SK-N-SH (cell line): ENCODE measurements at regions not wholly inside any gene's neighbourhood (a gene's known extent, or its start where the extent isn't known, plus 50 kb on each side); places are given as distances from the start of the nearest gene placed in this dataset.

Experiments
- CTCF ChIA-PET: fragments of 300-600, 350-600 bp; formaldehyde crosslinking; extraction: SDS; loops from one replicate; lab custom pipeline; 2021; lab: Yijun Ruan, JAX
- POLR2A ChIA-PET: fragments of 350-600 bp; sonication (Branson Sonifier 250); formaldehyde crosslinking; extraction: SDS; loops from one replicate; lab custom pipeline; 2020; ENCODE audit warnings: antibody characterized with exemption, inconsistent platforms; lab: Yijun Ruan, JAX
- DNase-seq: peaks from one replicate; pipeline ENCODE4 v3.0.0; 2012
- H2AFZ ChIP-seq: fragments of 200-600 bp; sonication (generic); 2 replicates; pipeline ENCODE4 v1.8.1; 2016; ENCODE audit warnings: antibody characterized with exemption, mild to moderate bottlenecking, low read depth
- H3F3A ChIP-seq: fragments of 200-600 bp; sonication (generic); replicated peaks from 2 replicates; pipeline ENCODE3; 2016; ENCODE audit warnings: antibody characterized with exemption, mild to moderate bottlenecking; ENCODE audit not compliant: insufficient read depth
- H3K27ac ChIP-seq, 2 experiments: fragments of 200-500 bp in 1 of 2; fragments of 200-600 bp in 1 of 2; sonication (Bioruptor generic) in 1 of 2; sonication (generic), shearing (Covaris generic) in 1 of 2; 2 replicates each; pipeline versions ENCODE4 v1.5.1 to v1.6.1; 2014 to 2016; ENCODE audit warnings: low read depth in 2 of 2, inconsistent platforms in 1 of 2, low read length in 1 of 2, mild to moderate bottlenecking in 1 of 2, mixed read lengths in 1 of 2
- H3K27me3 ChIP-seq: fragments of 200-600 bp; sonication (generic), shearing (Covaris generic); 2 replicates; pipeline ENCODE4 v1.6.1; 2016; ENCODE audit warnings: mixed run types; ENCODE audit not compliant: insufficient read depth
- H3K36me3 ChIP-seq, 2 experiments: fragments of 200-500 bp in 1 of 2; fragments of 200-600 bp in 1 of 2; sonication (Bioruptor generic) in 1 of 2; sonication (generic) in 1 of 2; replicated peaks in 1 of 2; 2 replicates each; pipeline versions ENCODE3 to v1.5.1; 2014 to 2016; ENCODE audit warnings: low read length in 1 of 2, mild to moderate bottlenecking in 1 of 2; ENCODE audit not compliant: insufficient read depth in 2 of 2, control insufficient read depth in 1 of 2
- H3K4me1 ChIP-seq, 2 experiments: fragments of 200-500 bp in 1 of 2; fragments of 200-600 bp in 1 of 2; sonication (Bioruptor generic) in 1 of 2; sonication (generic), shearing (Covaris generic) in 1 of 2; 2 replicates each; pipeline versions ENCODE4 v1.5.1 to v1.6.1; 2014 to 2016; ENCODE audit warnings: low read depth in 1 of 2, low read length in 1 of 2, mixed run types in 1 of 2; ENCODE audit not compliant: insufficient read depth in 2 of 2, control insufficient read depth in 1 of 2
- H3K4me2 ChIP-seq: fragments of 200-600 bp; sonication (generic), shearing (Covaris generic); 2 replicates; pipeline ENCODE4 v1.6.1; 2017; ENCODE audit warnings: mixed run types
- H3K4me3 ChIP-seq, 2 experiments: fragments of 200-500 bp in 1 of 2; fragments of 200-600 bp in 1 of 2; sonication (Bioruptor generic) in 1 of 2; sonication (generic), shearing (Covaris generic) in 1 of 2; 2 replicates each; pipeline versions ENCODE4 v1.5.1 to v1.8.1; 2014 to 2016; ENCODE audit warnings: low read depth in 2 of 2, inconsistent platforms in 1 of 2, low read length in 1 of 2, mild to moderate bottlenecking in 1 of 2, mixed read lengths in 1 of 2, moderate library complexity in 1 of 2
- H3K79me2 ChIP-seq: fragments of 200-600 bp; sonication (generic); 2 replicates; pipeline ENCODE4 v1.8.1; 2017; ENCODE audit warnings: mild to moderate bottlenecking; ENCODE audit not compliant: insufficient read depth
- H3K9ac ChIP-seq: fragments of 200-600 bp; sonication (generic); 2 replicates; pipeline ENCODE4 v1.6.1; 2017; ENCODE audit warnings: mixed run types
- H3K9me2 ChIP-seq: fragments of 200-600 bp; sonication (generic); 2 replicates; pipeline ENCODE4 v1.6.1; 2017; ENCODE audit warnings: mixed run types
- H3K9me3 ChIP-seq: fragments of 200-600 bp; sonication (generic); 2 replicates; pipeline ENCODE4 v1.6.1; 2017; ENCODE audit warnings: mixed run types, mild to moderate bottlenecking, moderate library complexity
- H4K20me1 ChIP-seq: fragments of 200-600 bp; sonication (generic); 2 replicates; pipeline ENCODE4 v1.6.1; 2017; ENCODE audit warnings: mild to moderate bottlenecking, mixed run types; ENCODE audit not compliant: insufficient read depth
- CHD2 ChIP-seq: fragments of 150-350 bp; IDR thresholded peaks from 2 replicates; pipeline ENCODE4 v1.6.1; 2018; ENCODE audit warnings: low read length; ENCODE audit not compliant: partially characterized antibody
- FOSL2 ChIP-seq: IDR thresholded peaks from 2 replicates; pipeline ENCODE4 v1.4.0; 2012; ENCODE audit warnings: low read depth, mild to moderate bottlenecking, moderate library complexity, borderline replicate concordance
- GABPA ChIP-seq: IDR thresholded peaks from 2 replicates; pipeline ENCODE4 v1.4.0; 2012; ENCODE audit warnings: low read depth, mild to moderate bottlenecking
- MEF2A ChIP-seq: IDR thresholded peaks from 2 replicates; pipeline ENCODE4 v1.4.0; 2012; ENCODE audit warnings: low read depth, borderline replicate concordance
- MXI1 ChIP-seq: IDR thresholded peaks from 2 replicates; pipeline ENCODE4 v1.6.1; 2012; ENCODE audit warnings: mild to moderate bottlenecking, low read depth, low read length, improper control_type of control experiment
- NFIC ChIP-seq: IDR thresholded peaks from 2 replicates; pipeline ENCODE4 v1.4.0; 2012; ENCODE audit warnings: borderline replicate concordance
- PBX3 ChIP-seq: IDR thresholded peaks from 2 replicates; pipeline ENCODE4; 2012
- RCOR1 ChIP-seq: fragments of 150-350 bp; IDR thresholded peaks from 2 replicates; pipeline ENCODE4 v1.6.1; 2017; ENCODE audit warnings: antibody characterized with exemption, low read length
- SMC3 ChIP-seq: IDR thresholded peaks from 2 replicates; pipeline ENCODE4 v1.6.1; 2012; ENCODE audit warnings: low read depth, low read length, improper control_type of control experiment
- TEAD4 ChIP-seq: IDR thresholded peaks from 2 replicates; pipeline ENCODE4 v1.4.0; 2012; ENCODE audit warnings: mild to moderate bottlenecking, borderline replicate concordance; ENCODE audit not compliant: insufficient read depth
- USF2 ChIP-seq: fragments of 150-350 bp; IDR thresholded peaks from 2 replicates; pipeline ENCODE4 v1.6.1; 2017; ENCODE audit warnings: antibody characterized with exemption, low read length, low read depth, borderline replicate concordance
- YY1 ChIP-seq: IDR thresholded peaks from 2 replicates; pipeline ENCODE4 v1.4.0; 2012; ENCODE audit warnings: low read depth, mild to moderate bottlenecking
- WGBS: methylation state at CpG from one replicate; pipeline ENCODE4 v1.1.6; 2017; ENCODE audit warnings: low lambda C conversion rate; 5-methylcytosine and 5-hydroxymethylcytosine counted together
- TF ChIP-seq, protein P1 (sequence below): IDR thresholded peaks from 2 replicates; pipeline ENCODE4 v1.6.1; 2012; ENCODE audit warnings: mild to moderate bottlenecking, low read depth, low read length, moderate library complexity
- TF ChIP-seq, protein P2 (sequence below): fragments of 200-600 bp; sonication (generic); IDR thresholded peaks from 2 replicates; pipeline ENCODE4 v1.6.1; 2017; ENCODE audit warnings: antibody characterized with exemption, mild to moderate bottlenecking, moderate library complexity

DNA sequence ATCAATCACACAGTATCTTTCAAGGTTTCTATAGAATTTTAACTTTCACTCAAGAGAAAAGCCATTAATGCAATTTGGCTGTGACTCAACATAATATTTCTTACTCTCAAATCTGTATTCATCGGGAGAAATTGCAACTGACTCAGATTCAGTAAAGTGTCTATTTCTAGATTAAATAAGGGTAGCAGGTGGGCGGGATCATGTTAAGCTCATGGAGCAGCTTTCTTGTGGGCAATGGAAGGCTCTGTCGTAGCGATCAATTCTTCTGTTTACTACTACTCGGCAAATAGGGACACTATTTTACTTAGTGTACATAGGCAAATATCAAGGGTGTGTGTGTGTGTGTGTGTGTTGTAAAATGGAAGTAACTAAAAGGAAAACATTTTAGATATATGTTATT is 423.6 kb upstream of the NEGR1 start:
- Histone ChIP-seq H3F3A (no peaks in the 10 kb centered on the region), H3K9ac (no peak overlapping the region), H3K4me2 (no peak overlapping the region), H2AFZ (no peak overlapping the region), H3K9me3 (no peaks in the 10 kb centered on the region), H3K36me3 (no peaks in the 10 kb centered on the region), H3K27ac (no peak overlapping the region), H3K4me1 (no peaks in the 10 kb centered on the region; a peak in 1 of 4 replicates), H3K27me3 (no peaks in the 10 kb centered on the region), H3K79me2 (no peaks in the 10 kb centered on the region), H4K20me1 (no peaks in the 10 kb centered on the region), H3K9me2 (no peaks in the 10 kb centered on the region), H3K4me3 (no peak overlapping the region)
- CTCF ChIA-PET: no interaction called here
- WGBS: 67% methylated on average over 5 of the region's 5 CpGs
- DNase-seq: no peak
- TF ChIP-seq RCOR1: no peak
- POLR2A ChIA-PET: no interaction called here

DNA sequence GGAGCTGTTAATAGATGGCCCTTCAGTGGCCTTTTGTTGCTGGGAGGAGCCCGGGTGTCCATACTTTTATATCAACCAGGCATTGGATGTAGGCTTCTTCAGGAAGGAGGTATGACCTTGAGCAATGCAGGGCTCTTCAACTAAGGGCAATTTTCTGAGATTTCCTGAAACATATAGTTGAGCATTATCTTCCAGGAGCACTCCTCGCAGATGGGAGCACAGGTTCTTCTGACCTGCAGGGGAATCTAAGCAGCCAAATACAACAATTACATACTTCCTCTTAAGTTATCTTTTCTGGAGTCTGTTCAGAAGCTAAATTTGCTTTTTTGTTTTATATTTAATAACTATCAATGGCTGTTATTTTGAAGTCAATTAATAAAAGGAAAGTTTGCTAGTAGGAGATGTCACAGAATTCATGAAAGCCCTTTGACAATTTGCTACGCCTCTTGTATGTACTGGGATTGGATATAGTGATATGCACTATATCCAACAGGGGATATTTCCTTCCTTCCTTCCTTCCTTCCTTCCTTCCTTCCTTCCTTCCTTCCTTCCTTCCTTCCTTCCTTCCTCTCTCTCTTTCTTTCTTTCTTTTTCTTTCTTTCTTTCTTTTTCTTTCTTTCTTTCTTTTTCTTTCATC is 422.6 kb upstream of the NEGR1 start:
- Histone ChIP-seq H3K9me3 (no peaks in the 10 kb centered on the region), H3K27me3 (no peaks in the 10 kb centered on the region), H3F3A (no peaks in the 10 kb centered on the region), H3K27ac (no peak overlapping the region), H2AFZ (no peak overlapping the region), H3K9ac (no peak overlapping the region), H3K4me2 (no peak overlapping the region), H3K4me3 (no peak overlapping the region), H3K36me3 (no peaks in the 10 kb centered on the region), H3K4me1 (no peaks in the 10 kb centered on the region; a peak in 1 of 4 replicates), H4K20me1 (no peaks in the 10 kb centered on the region), H3K9me2 (no peaks in the 10 kb centered on the region), H3K79me2 (no peaks in the 10 kb centered on the region)
- DNase-seq: no peak
- WGBS: 26% methylated on average over 3 of the region's 3 CpGs
- CTCF ChIA-PET: no interaction called here
- TF ChIP-seq PBX3 (no peak), MXI1 (no peak), YY1 (no peak), NFIC (no peak), TEAD4 (no peak), USF2 (no peak), MEF2A (no peak), CHD2 (no peak), SMC3 (no peak), RCOR1 (no peak), GABPA (no peak), FOSL2 (no peak)
- TF ChIP-seq, protein P1, sequence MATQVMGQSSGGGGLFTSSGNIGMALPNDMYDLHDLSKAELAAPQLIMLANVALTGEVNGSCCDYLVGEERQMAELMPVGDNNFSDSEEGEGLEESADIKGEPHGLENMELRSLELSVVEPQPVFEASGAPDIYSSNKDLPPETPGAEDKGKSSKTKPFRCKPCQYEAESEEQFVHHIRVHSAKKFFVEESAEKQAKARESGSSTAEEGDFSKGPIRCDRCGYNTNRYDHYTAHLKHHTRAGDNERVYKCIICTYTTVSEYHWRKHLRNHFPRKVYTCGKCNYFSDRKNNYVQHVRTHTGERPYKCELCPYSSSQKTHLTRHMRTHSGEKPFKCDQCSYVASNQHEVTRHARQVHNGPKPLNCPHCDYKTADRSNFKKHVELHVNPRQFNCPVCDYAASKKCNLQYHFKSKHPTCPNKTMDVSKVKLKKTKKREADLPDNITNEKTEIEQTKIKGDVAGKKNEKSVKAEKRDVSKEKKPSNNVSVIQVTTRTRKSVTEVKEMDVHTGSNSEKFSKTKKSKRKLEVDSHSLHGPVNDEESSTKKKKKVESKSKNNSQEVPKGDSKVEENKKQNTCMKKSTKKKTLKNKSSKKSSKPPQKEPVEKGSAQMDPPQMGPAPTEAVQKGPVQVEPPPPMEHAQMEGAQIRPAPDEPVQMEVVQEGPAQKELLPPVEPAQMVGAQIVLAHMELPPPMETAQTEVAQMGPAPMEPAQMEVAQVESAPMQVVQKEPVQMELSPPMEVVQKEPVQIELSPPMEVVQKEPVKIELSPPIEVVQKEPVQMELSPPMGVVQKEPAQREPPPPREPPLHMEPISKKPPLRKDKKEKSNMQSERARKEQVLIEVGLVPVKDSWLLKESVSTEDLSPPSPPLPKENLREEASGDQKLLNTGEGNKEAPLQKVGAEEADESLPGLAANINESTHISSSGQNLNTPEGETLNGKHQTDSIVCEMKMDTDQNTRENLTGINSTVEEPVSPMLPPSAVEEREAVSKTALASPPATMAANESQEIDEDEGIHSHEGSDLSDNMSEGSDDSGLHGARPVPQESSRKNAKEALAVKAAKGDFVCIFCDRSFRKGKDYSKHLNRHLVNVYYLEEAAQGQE: no peak
- TF ChIP-seq, protein P2, sequence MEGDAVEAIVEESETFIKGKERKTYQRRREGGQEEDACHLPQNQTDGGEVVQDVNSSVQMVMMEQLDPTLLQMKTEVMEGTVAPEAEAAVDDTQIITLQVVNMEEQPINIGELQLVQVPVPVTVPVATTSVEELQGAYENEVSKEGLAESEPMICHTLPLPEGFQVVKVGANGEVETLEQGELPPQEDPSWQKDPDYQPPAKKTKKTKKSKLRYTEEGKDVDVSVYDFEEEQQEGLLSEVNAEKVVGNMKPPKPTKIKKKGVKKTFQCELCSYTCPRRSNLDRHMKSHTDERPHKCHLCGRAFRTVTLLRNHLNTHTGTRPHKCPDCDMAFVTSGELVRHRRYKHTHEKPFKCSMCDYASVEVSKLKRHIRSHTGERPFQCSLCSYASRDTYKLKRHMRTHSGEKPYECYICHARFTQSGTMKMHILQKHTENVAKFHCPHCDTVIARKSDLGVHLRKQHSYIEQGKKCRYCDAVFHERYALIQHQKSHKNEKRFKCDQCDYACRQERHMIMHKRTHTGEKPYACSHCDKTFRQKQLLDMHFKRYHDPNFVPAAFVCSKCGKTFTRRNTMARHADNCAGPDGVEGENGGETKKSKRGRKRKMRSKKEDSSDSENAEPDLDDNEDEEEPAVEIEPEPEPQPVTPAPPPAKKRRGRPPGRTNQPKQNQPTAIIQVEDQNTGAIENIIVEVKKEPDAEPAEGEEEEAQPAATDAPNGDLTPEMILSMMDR: no peak
- TF ChIP-seq, all 33 proteins: peak for 0
- POLR2A ChIA-PET: no interaction called here
